Neural progenitor cell (in vitro differentiated cells): ENCODE measurements at regions not wholly inside any gene's neighbourhood (a gene's known extent, or its start where the extent isn't known, plus 50 kb on each side); places are given as distances from the start of the nearest gene placed in this dataset.

ENCODE experiments used
- EZH2 ChIP-seq: fragments of 200-600 bp; sonication (generic); IDR thresholded peaks from 2 replicates; pipeline ENCODE4 v1.6.1; 2017; ENCODE audit warnings: antibody characterized with exemption, mild to moderate bottlenecking, moderate library complexity
- EZH2phosphoT487 ChIP-seq: fragments of 200-600 bp; sonication (generic); IDR thresholded peaks from 2 replicates; pipeline ENCODE4 v1.6.1; 2017; ENCODE audit warnings: antibody characterized with exemption
- TF ChIP-seq, protein P1 (sequence below): fragments of 200-600 bp; sonication (generic); IDR thresholded peaks from 2 replicates; pipeline ENCODE4 v1.5.1; 2017; ENCODE audit warnings: antibody characterized with exemption, mild to moderate bottlenecking

DNA sequence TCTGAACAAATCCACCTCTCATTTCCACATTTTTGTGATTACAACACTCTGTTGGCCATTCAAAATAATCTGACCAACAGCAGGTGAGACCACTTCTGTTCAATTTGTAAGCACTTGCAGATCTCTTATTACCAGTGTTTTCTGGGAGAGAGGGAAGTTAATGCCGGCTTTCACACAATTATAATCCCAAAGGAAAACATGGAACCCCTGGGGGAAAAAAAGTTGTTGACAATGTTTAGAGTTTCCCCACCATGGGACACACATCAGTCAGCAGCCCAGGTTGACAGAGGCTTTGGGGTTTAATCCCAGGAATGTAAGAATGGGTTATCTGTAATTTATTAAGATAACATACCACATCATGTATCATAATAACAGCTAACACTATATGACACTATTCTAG is 68.4 kb upstream of the TNFSF4 start:
- TF ChIP-seq, protein P1, sequence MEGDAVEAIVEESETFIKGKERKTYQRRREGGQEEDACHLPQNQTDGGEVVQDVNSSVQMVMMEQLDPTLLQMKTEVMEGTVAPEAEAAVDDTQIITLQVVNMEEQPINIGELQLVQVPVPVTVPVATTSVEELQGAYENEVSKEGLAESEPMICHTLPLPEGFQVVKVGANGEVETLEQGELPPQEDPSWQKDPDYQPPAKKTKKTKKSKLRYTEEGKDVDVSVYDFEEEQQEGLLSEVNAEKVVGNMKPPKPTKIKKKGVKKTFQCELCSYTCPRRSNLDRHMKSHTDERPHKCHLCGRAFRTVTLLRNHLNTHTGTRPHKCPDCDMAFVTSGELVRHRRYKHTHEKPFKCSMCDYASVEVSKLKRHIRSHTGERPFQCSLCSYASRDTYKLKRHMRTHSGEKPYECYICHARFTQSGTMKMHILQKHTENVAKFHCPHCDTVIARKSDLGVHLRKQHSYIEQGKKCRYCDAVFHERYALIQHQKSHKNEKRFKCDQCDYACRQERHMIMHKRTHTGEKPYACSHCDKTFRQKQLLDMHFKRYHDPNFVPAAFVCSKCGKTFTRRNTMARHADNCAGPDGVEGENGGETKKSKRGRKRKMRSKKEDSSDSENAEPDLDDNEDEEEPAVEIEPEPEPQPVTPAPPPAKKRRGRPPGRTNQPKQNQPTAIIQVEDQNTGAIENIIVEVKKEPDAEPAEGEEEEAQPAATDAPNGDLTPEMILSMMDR: no peak
- no peak for TF ChIP-seq EZH2
- no peak for TF ChIP-seq EZH2phosphoT487
